ENCODE measurements at regions not wholly inside any gene's neighbourhood (a gene's known extent, or its start where the extent isn't known, plus 50 kb on each side); places are given as distances from the start of the nearest gene placed in this dataset.

DNA sequence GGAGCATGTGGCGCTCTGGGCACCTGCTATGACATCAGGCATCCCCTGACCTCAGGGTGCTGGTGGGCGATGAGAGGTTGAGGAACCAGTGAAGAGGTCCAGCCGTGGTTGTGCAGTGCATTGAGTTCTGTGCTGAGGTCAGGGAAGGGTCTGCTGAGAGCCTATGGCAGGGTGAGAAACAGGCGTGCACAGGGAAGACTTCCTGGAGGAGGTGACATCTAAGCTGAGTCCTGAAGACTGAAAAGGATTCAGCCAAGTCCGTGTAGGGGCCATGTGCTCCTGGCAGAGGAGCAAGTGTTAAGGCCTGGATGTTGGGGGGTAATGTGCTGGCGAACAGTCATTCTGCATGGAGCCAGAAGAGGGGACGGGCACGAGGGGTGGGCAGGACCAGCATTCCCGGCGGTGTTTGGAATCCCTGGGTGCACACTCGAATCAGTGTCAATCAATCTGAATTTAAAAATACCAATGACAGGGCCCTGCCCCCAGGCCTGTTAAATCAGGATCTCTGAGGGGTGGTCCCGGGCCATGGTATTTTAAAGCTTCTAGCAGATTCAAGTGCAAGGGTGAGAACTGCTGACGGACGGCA lies 65.8 kb upstream of the CIBAR2 start:
- TF ChIP-seq ZNF468 (CRISPR knock-in tag; IDR thresholded peaks at IDR 0.05) (no peak), TP53 (CRISPR knock-in tag; conservative IDR thresholded peaks at IDR 0.05) (no peak), IRF2 (CRISPR knock-in tag; IDR thresholded peaks at IDR 0.05) (no peak), PCBP1 (IDR thresholded peaks at IDR 0.05; ENCODE audit: borderline replicate concordance, low read depth, low read length) (no peak), KLF6 (CRISPR knock-in tag; IDR thresholded peaks at IDR 0.05) (no peak), ZSCAN5A (CRISPR knock-in tag; IDR thresholded peaks at IDR 0.05; ENCODE audit: borderline replicate concordance) (no peak)
